ENCODE measurements at regions not wholly inside any gene's neighbourhood (a gene's known extent, or its start where the extent isn't known, plus 50 kb on each side); places are given as distances from the start of the nearest gene placed in this dataset.

- WGBS, 2 experiments (ENCODE audit: extremely low coverage in 1 of 2, insufficient coverage in 1 of 2, insufficient read length in 1 of 2, insufficient replicate concordance in 2 of 2, low coverage in 1 of 2, low lambda C conversion rate in 2 of 2, missing lambda C conversion rate in 1 of 2), result 90% methylated on average over 2 of the region's 29 CpGs; no CpG with 5 or more reads in 1 of the 2 experiments
- POLR2A ChIA-PET (ENCODE audit: partially characterized antibody), result no interaction called here
Measured at GRCh38 chr20:61023612-61024011, 228.4 kb upstream of the CDH4 start.

More at GRCh38 chr20:61023612-61024011, 228.4 kb upstream of the CDH4 start:
- Histone ChIP-seq H3K23me2 (ENCODE audit: low read depth, low read length) (peaks cover 2% of the 10 kb centered on the region; the same call in 1 of the 2 replicates), H3K56ac (replicated peaks; ENCODE audit: insufficient read length, low read depth, low read length) (no peak overlapping the region), H4K8ac (ENCODE audit: extremely low read depth, insufficient read depth, low read length) (no peak overlapping the region), H2BK20ac (ENCODE audit: low read length) (no peak overlapping the region), H3K79me2 (ENCODE audit: control insufficient read depth in 1 of 2, insufficient read depth in 2 of 2, low read length in 2 of 2) (peaks cover 0 to 2% of the 10 kb centered on the region in 2 experiments; a peak in 1 of 4 replicates), H4K5ac (ENCODE audit: insufficient read length, low read depth, low read length) (no peak overlapping the region), H3K79me1 (ENCODE audit: low read depth, low read length) (no peaks in the 10 kb centered on the region), H2AK5ac (ENCODE audit: low read depth, low read length) (no peak overlapping the region), H3K23ac (ENCODE audit: insufficient read length) (no peak overlapping the region), H3K27ac (ENCODE audit: low read depth, low read length) (no peak overlapping the region), H2BK120ac (replicated peaks; ENCODE audit: low read depth, low read length) (no peak overlapping the region), H3K27me3 (replicated peaks in 1 of 4; ENCODE audit: control insufficient read depth in 3 of 4, extremely low read depth in 1 of 4, insufficient read depth in 3 of 4, low read length in 3 of 4) (peaks cover 0 to 6% (median 1%) of the 10 kb centered on the region in 4 experiments; a peak in 4 of 7 replicates), H3K9me3 (ENCODE audit: insufficient read depth in 2 of 2, low read depth in 1 of 2, low read length in 1 of 2) (peaks cover 18 to 20% of the 10 kb centered on the region in 2 experiments), H3K36me3 (ENCODE audit: control insufficient read depth in 2 of 4, insufficient read depth in 4 of 4, low read length in 3 of 4) (no peaks in the 10 kb centered on the region), H3K9ac (replicated peaks in 1 of 4; ENCODE audit: extremely low read depth in 1 of 4, low read depth in 3 of 4, low read length in 3 of 4) (no peak overlapping the region), H2BK15ac (ENCODE audit: low read length) (no peak overlapping the region), H4K91ac (replicated peaks; ENCODE audit: insufficient read length, low read length) (no peak overlapping the region), H3K4me1 (replicated peaks in 1 of 4; ENCODE audit: control insufficient read depth in 3 of 4, insufficient read depth in 4 of 4, low read length in 3 of 4) (no peaks in the 10 kb centered on the region), H4K20me1 (replicated peaks in 1 of 2; ENCODE audit: control insufficient read depth in 1 of 2, insufficient read depth in 2 of 2, low read length in 2 of 2) (peaks cover 0 to 5% of the 10 kb centered on the region in 2 experiments), H3K14ac (ENCODE audit: insufficient read length) (no peak overlapping the region), H2AFZ (ENCODE audit: low read length) (no peak overlapping the region), H3K4me3 (ENCODE audit: extremely low read depth in 1 of 4, insufficient read depth in 2 of 4, low read depth in 3 of 4, low read length in 4 of 4) (no peak overlapping the region), H3K4me2 (ENCODE audit: insufficient read depth in 1 of 2, low read depth in 2 of 2, low read length in 2 of 2) (no peak overlapping the region), H3K18ac (ENCODE audit: extremely low read depth, low read length) (no peak overlapping the region), H2BK12ac (ENCODE audit: low read depth, low read length) (no peak overlapping the region), H3K4ac (replicated peaks; ENCODE audit: insufficient read length, low read depth, low read length) (no peak overlapping the region), H2BK5ac (ENCODE audit: low read depth, low read length) (no peak overlapping the region)
- DNase-seq (ENCODE audit: low read depth in 1 of 2, low spot score in 2 of 2), result no peak
- CTCF ChIA-PET (ENCODE audit: partially characterized antibody), result no interaction called here
- no peak for FAIRE-seq
- TF ChIP-seq CHD2 (IDR thresholded peaks at IDR 0.05; ENCODE audit: low read length) (no peak), RAD21 (IDR thresholded peaks at IDR 0.05 in 1 of 2, conservative IDR thresholded peaks at IDR 0.05 in 1 of 2; ENCODE audit: low read depth in 2 of 2, low read length in 2 of 2) (no peak), POLR2AphosphoS5 (IDR thresholded peaks at IDR 0.05; ENCODE audit: low read depth, low read length) (no peak), CHD1 (IDR thresholded peaks at IDR 0.05; ENCODE audit: low read depth, low read length) (no peak), JUND (IDR thresholded peaks at IDR 0.05; ENCODE audit: low read length) (no peak), NANOG (IDR thresholded peaks at IDR 0.05; ENCODE audit: insufficient read depth, low read depth, low read length, poor library complexity, severe bottlenecking) (no peak)

All from H1 (cell line).